SK-N-SH (cell line): ENCODE measurements at regions not wholly inside any gene's neighbourhood (a gene's known extent, or its start where the extent isn't known, plus 50 kb on each side); places are given as distances from the start of the nearest gene placed in this dataset.
A peak's percentile ranks its signal among the peaks of the same experiment; 100 is the strongest.

Source experiments
- CTCF ChIA-PET: fragments of 300-600, 350-600 bp; formaldehyde crosslinking; extraction: SDS; loops from one replicate; lab custom pipeline; 2021; lab: Yijun Ruan, JAX
- POLR2A ChIA-PET: fragments of 350-600 bp; sonication (Branson Sonifier 250); formaldehyde crosslinking; extraction: SDS; loops from one replicate; lab custom pipeline; 2020; ENCODE audit warnings: antibody characterized with exemption, inconsistent platforms; lab: Yijun Ruan, JAX
- DNase-seq: peaks from one replicate; pipeline ENCODE4 v3.0.0; 2012
- H2AFZ ChIP-seq: fragments of 200-600 bp; sonication (generic); 2 replicates; pipeline ENCODE4 v1.8.1; 2016; ENCODE audit warnings: antibody characterized with exemption, mild to moderate bottlenecking, low read depth
- H3F3A ChIP-seq: fragments of 200-600 bp; sonication (generic); replicated peaks from 2 replicates; pipeline ENCODE3; 2016; ENCODE audit warnings: antibody characterized with exemption, mild to moderate bottlenecking; ENCODE audit not compliant: insufficient read depth
- H3K27ac ChIP-seq, 2 experiments: fragments of 200-500 bp in 1 of 2; fragments of 200-600 bp in 1 of 2; sonication (Bioruptor generic) in 1 of 2; sonication (generic), shearing (Covaris generic) in 1 of 2; 2 replicates each; pipeline versions ENCODE4 v1.5.1 to v1.6.1; 2014 to 2016; ENCODE audit warnings: low read depth in 2 of 2, inconsistent platforms in 1 of 2, low read length in 1 of 2, mild to moderate bottlenecking in 1 of 2, mixed read lengths in 1 of 2
- H3K27me3 ChIP-seq: fragments of 200-600 bp; sonication (generic), shearing (Covaris generic); 2 replicates; pipeline ENCODE4 v1.6.1; 2016; ENCODE audit warnings: mixed run types; ENCODE audit not compliant: insufficient read depth
- H3K36me3 ChIP-seq, 2 experiments: fragments of 200-500 bp in 1 of 2; fragments of 200-600 bp in 1 of 2; sonication (Bioruptor generic) in 1 of 2; sonication (generic) in 1 of 2; replicated peaks in 1 of 2; 2 replicates each; pipeline versions ENCODE3 to v1.5.1; 2014 to 2016; ENCODE audit warnings: low read length in 1 of 2, mild to moderate bottlenecking in 1 of 2; ENCODE audit not compliant: insufficient read depth in 2 of 2, control insufficient read depth in 1 of 2
- H3K4me1 ChIP-seq, 2 experiments: fragments of 200-500 bp in 1 of 2; fragments of 200-600 bp in 1 of 2; sonication (Bioruptor generic) in 1 of 2; sonication (generic), shearing (Covaris generic) in 1 of 2; 2 replicates each; pipeline versions ENCODE4 v1.5.1 to v1.6.1; 2014 to 2016; ENCODE audit warnings: low read depth in 1 of 2, low read length in 1 of 2, mixed run types in 1 of 2; ENCODE audit not compliant: insufficient read depth in 2 of 2, control insufficient read depth in 1 of 2
- H3K4me2 ChIP-seq: fragments of 200-600 bp; sonication (generic), shearing (Covaris generic); 2 replicates; pipeline ENCODE4 v1.6.1; 2017; ENCODE audit warnings: mixed run types
- H3K4me3 ChIP-seq, 2 experiments: fragments of 200-500 bp in 1 of 2; fragments of 200-600 bp in 1 of 2; sonication (Bioruptor generic) in 1 of 2; sonication (generic), shearing (Covaris generic) in 1 of 2; 2 replicates each; pipeline versions ENCODE4 v1.5.1 to v1.8.1; 2014 to 2016; ENCODE audit warnings: low read depth in 2 of 2, inconsistent platforms in 1 of 2, low read length in 1 of 2, mild to moderate bottlenecking in 1 of 2, mixed read lengths in 1 of 2, moderate library complexity in 1 of 2
- H3K79me2 ChIP-seq: fragments of 200-600 bp; sonication (generic); 2 replicates; pipeline ENCODE4 v1.8.1; 2017; ENCODE audit warnings: mild to moderate bottlenecking; ENCODE audit not compliant: insufficient read depth
- H3K9ac ChIP-seq: fragments of 200-600 bp; sonication (generic); 2 replicates; pipeline ENCODE4 v1.6.1; 2017; ENCODE audit warnings: mixed run types
- H3K9me2 ChIP-seq: fragments of 200-600 bp; sonication (generic); 2 replicates; pipeline ENCODE4 v1.6.1; 2017; ENCODE audit warnings: mixed run types
- H3K9me3 ChIP-seq: fragments of 200-600 bp; sonication (generic); 2 replicates; pipeline ENCODE4 v1.6.1; 2017; ENCODE audit warnings: mixed run types, mild to moderate bottlenecking, moderate library complexity
- H4K20me1 ChIP-seq: fragments of 200-600 bp; sonication (generic); 2 replicates; pipeline ENCODE4 v1.6.1; 2017; ENCODE audit warnings: mild to moderate bottlenecking, mixed run types; ENCODE audit not compliant: insufficient read depth
- CHD2 ChIP-seq: fragments of 150-350 bp; IDR thresholded peaks from 2 replicates; pipeline ENCODE4 v1.6.1; 2018; ENCODE audit warnings: low read length; ENCODE audit not compliant: partially characterized antibody
- ELF1 ChIP-seq: IDR thresholded peaks from 2 replicates; pipeline ENCODE4 v1.4.0; 2012
- EZH2phosphoT487 ChIP-seq: fragments of 200-600 bp; sonication (generic); IDR thresholded peaks from 2 replicates; pipeline ENCODE4 v1.6.1; 2017; ENCODE audit warnings: low read depth, mixed run types, mild to moderate bottlenecking, antibody characterized with exemption, moderate library complexity, borderline replicate concordance
- FOXJ3 ChIP-seq: sonication (generic); formaldehyde crosslinking; IDR thresholded peaks from 2 replicates; pipeline ENCODE4 v1.5.1; 2020; ENCODE audit warnings: mild to moderate bottlenecking, missing genetic modification reagents
- FOXM1 ChIP-seq: IDR thresholded peaks from 2 replicates; pipeline ENCODE4 v1.4.0; 2012; ENCODE audit warnings: low read depth, mild to moderate bottlenecking
- GABPA ChIP-seq: IDR thresholded peaks from 2 replicates; pipeline ENCODE4 v1.4.0; 2012; ENCODE audit warnings: low read depth, mild to moderate bottlenecking
- GATA2 ChIP-seq: sonication (generic); formaldehyde crosslinking; IDR thresholded peaks from 2 replicates; pipeline ENCODE4 v1.5.0; 2020; ENCODE audit warnings: mild to moderate bottlenecking, missing genetic modification reagents
- MEF2A ChIP-seq: IDR thresholded peaks from 2 replicates; pipeline ENCODE4 v1.4.0; 2012; ENCODE audit warnings: low read depth, borderline replicate concordance
- MXI1 ChIP-seq: IDR thresholded peaks from 2 replicates; pipeline ENCODE4 v1.6.1; 2012; ENCODE audit warnings: mild to moderate bottlenecking, low read depth, low read length, improper control_type of control experiment
- NFIC ChIP-seq: IDR thresholded peaks from 2 replicates; pipeline ENCODE4 v1.4.0; 2012; ENCODE audit warnings: borderline replicate concordance
- NRF1 ChIP-seq: IDR thresholded peaks from 2 replicates; pipeline ENCODE4 v1.6.1; 2012; ENCODE audit warnings: low read depth, mild to moderate bottlenecking, low read length
- POLR2AphosphoS5 ChIP-seq: IDR thresholded peaks from 2 replicates; pipeline ENCODE4 v1.6.1; 2012; ENCODE audit warnings: low read depth, low read length
- RAD21 ChIP-seq: IDR thresholded peaks from 2 replicates; pipeline ENCODE4 v1.6.1; 2012; ENCODE audit warnings: mild to moderate bottlenecking, low read length
- RCOR1 ChIP-seq: fragments of 150-350 bp; IDR thresholded peaks from 2 replicates; pipeline ENCODE4 v1.6.1; 2017; ENCODE audit warnings: antibody characterized with exemption, low read length
- RFX5 ChIP-seq: IDR thresholded peaks from 2 replicates; pipeline ENCODE4 v1.6.1; 2012; ENCODE audit warnings: mild to moderate bottlenecking, improper control_type of control experiment, low read length
- RXRA ChIP-seq: IDR thresholded peaks from 2 replicates; pipeline ENCODE4 v1.4.0; 2012; ENCODE audit warnings: low read depth, mild to moderate bottlenecking, borderline replicate concordance
- SIN3A ChIP-seq: IDR thresholded peaks from 2 replicates; pipeline ENCODE4 v1.6.1; 2012; ENCODE audit warnings: low read depth, mild to moderate bottlenecking, low read length, moderate library complexity, borderline replicate concordance
- SMC3 ChIP-seq: IDR thresholded peaks from 2 replicates; pipeline ENCODE4 v1.6.1; 2012; ENCODE audit warnings: low read depth, low read length, improper control_type of control experiment
- TEAD4 ChIP-seq: IDR thresholded peaks from 2 replicates; pipeline ENCODE4 v1.4.0; 2012; ENCODE audit warnings: mild to moderate bottlenecking, borderline replicate concordance; ENCODE audit not compliant: insufficient read depth
- YY1 ChIP-seq: IDR thresholded peaks from 2 replicates; pipeline ENCODE4 v1.4.0; 2012; ENCODE audit warnings: low read depth, mild to moderate bottlenecking
- WGBS: methylation state at CpG from one replicate; pipeline ENCODE4 v1.1.6; 2017; ENCODE audit warnings: low lambda C conversion rate; 5-methylcytosine and 5-hydroxymethylcytosine counted together
- TF ChIP-seq, protein P1 (sequence below): fragments of 150-350 bp; IDR thresholded peaks from 2 replicates; pipeline ENCODE4 v1.6.1; 2016; ENCODE audit warnings: mild to moderate bottlenecking, low read depth, low read length
- TF ChIP-seq, protein P2 (sequence below): IDR thresholded peaks from 2 replicates; pipeline ENCODE4 v1.4.0; 2012; ENCODE audit warnings: low read depth, borderline replicate concordance
- TF ChIP-seq, protein P3 (sequence below): IDR thresholded peaks from 2 replicates; pipeline ENCODE4 v1.4.0; 2012; ENCODE audit warnings: low read depth, borderline replicate concordance
- TF ChIP-seq, protein P4 (sequence below): IDR thresholded peaks from 2 replicates; pipeline ENCODE4 v1.4.0; 2012; ENCODE audit warnings: low read depth
- TF ChIP-seq, protein P5 (sequence below): fragments of 200-600 bp; sonication (generic); IDR thresholded peaks from 2 replicates; pipeline ENCODE4 v1.6.1; 2017; ENCODE audit warnings: antibody characterized with exemption, mild to moderate bottlenecking, moderate library complexity

DNA sequence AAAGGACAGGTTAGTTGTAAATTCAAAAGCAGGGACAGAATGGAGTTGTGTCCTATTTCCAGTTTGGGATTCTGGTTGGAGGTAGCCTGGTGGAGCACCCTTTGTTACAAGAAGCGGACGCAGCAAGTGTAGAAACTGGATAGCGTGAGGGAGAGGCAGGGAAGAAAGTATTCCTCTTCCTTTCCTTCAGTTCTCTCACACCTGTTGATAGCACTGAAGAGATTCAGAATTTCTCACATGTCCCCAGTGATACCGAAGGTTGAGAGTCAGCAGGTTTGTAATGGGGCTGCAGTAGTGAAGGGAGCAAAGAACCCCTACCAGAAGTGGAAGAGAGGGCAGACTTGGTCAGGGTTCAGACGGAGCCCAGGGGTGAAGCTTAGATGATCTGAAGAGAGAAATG, 399.2 kb downstream of the SPRY2 start:
- Histone ChIP-seq H3K79me2 (no peaks in the 10 kb centered on the region), H3K27me3 (no peaks in the 10 kb centered on the region), H3K4me2 (no peak overlapping the region), H3K27ac (no peak overlapping the region), H2AFZ (no peak overlapping the region), H3K4me1 (peaks cover 14% of the 10 kb centered on the region in 2 experiments), H3F3A (peaks cover 12% of the 10 kb centered on the region), H3K36me3 (no peaks in the 10 kb centered on the region), H4K20me1 (no peaks in the 10 kb centered on the region), H3K9me2 (no peaks in the 10 kb centered on the region), H3K4me3 (no peak overlapping the region), H3K9me3 (no peaks in the 10 kb centered on the region), H3K9ac (no peak overlapping the region)
- TF ChIP-seq FOXJ3 (CRISPR knock-in tag) = no peak
- no peak for TF ChIP-seq MEF2A
- TF ChIP-seq RCOR1 = no peak
- TF ChIP-seq NRF1 = no peak
- TF ChIP-seq TEAD4 = no peak
- TF ChIP-seq, protein P1, sequence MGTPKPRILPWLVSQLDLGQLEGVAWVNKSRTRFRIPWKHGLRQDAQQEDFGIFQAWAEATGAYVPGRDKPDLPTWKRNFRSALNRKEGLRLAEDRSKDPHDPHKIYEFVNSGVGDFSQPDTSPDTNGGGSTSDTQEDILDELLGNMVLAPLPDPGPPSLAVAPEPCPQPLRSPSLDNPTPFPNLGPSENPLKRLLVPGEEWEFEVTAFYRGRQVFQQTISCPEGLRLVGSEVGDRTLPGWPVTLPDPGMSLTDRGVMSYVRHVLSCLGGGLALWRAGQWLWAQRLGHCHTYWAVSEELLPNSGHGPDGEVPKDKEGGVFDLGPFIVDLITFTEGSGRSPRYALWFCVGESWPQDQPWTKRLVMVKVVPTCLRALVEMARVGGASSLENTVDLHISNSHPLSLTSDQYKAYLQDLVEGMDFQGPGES = no peak
- TF ChIP-seq RFX5 = no peak
- no peak for TF ChIP-seq SIN3A
- no peak for TF ChIP-seq RAD21
- TF ChIP-seq NFIC = no peak
- TF ChIP-seq GABPA = no peak
- TF ChIP-seq FOXM1 = no peak
- ChIA-PET POLR2A (no interaction called here), CTCF (no interaction called here)
- no peak for DNase-seq
- 96% methylated on average over 5 of the region's 5 CpGs for WGBS

DNA sequence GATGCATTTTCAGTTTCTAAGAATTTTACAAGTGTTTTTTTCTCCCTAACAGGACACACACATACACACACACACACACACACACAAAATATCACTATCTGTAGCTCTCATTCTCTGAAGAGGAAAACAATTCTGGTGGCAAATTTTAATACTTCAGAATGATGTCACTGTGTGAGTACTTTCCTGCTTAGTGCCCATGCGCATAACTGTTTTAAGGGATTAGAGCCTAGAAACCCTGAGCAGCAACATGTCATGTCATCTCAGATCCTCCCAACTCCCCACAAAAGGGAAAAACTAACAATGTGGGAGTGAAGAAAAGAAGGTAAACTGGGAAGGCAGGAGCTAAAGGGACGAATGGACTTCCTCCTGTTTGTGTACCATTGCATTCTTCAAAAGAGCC, 401.2 kb downstream of the SPRY2 start:
- no peaks in the 10 kb centered on the region for H3K9me3 ChIP-seq
- H3K9me2 ChIP-seq = no peaks in the 10 kb centered on the region
- DNase-seq = no peak
- H3K36me3 ChIP-seq = no peaks in the 10 kb centered on the region
- no peaks in the 10 kb centered on the region for H3K79me2 ChIP-seq
- no peak overlapping the region for H3K27ac ChIP-seq
- H3K4me3 ChIP-seq = no peak overlapping the region
- H2AFZ ChIP-seq = peak overlapping the region; percentile 45; the same call in 1 of the 2 replicates
- no peak overlapping the region for H3K9ac ChIP-seq
- H4K20me1 ChIP-seq = no peaks in the 10 kb centered on the region
- 96% methylated on average over 2 of the region's 2 CpGs for WGBS
- POLR2A ChIA-PET = interaction anchor here (1.0 kb wide), 1 partner anchor 402 kb away, joined by 4 read pairs; the partner anchor contains the start of gene SPRY2
- CTCF ChIA-PET = no interaction called here
- peaks cover 30% of the 10 kb centered on the region for H3F3A ChIP-seq
- peaks cover 26 to 32% of the 10 kb centered on the region in 2 experiments for H3K4me1 ChIP-seq
- H3K27me3 ChIP-seq = no peaks in the 10 kb centered on the region
- no peak overlapping the region for H3K4me2 ChIP-seq
- TF ChIP-seq RXRA (no peak), ELF1 (no peak), SMC3 (no peak), EZH2phosphoT487 (no peak), YY1 (no peak), POLR2AphosphoS5 (no peak), CHD2 (no peak), MXI1 (no peak), FOXJ3 (CRISPR knock-in tag) (no peak), GATA2 (CRISPR knock-in tag) (no peak)
- TF ChIP-seq, protein P2, sequence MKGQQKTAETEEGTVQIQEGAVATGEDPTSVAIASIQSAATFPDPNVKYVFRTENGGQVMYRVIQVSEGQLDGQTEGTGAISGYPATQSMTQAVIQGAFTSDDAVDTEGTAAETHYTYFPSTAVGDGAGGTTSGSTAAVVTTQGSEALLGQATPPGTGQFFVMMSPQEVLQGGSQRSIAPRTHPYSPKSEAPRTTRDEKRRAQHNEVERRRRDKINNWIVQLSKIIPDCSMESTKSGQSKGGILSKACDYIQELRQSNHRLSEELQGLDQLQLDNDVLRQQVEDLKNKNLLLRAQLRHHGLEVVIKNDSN = no peak
- TF ChIP-seq, protein P3, sequence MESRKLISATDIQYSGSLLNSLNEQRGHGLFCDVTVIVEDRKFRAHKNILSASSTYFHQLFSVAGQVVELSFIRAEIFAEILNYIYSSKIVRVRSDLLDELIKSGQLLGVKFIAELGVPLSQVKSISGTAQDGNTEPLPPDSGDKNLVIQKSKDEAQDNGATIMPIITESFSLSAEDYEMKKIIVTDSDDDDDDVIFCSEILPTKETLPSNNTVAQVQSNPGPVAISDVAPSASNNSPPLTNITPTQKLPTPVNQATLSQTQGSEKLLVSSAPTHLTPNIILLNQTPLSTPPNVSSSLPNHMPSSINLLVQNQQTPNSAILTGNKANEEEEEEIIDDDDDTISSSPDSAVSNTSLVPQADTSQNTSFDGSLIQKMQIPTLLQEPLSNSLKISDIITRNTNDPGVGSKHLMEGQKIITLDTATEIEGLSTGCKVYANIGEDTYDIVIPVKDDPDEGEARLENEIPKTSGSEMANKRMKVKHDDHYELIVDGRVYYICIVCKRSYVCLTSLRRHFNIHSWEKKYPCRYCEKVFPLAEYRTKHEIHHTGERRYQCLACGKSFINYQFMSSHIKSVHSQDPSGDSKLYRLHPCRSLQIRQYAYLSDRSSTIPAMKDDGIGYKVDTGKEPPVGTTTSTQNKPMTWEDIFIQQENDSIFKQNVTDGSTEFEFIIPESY = no peak
- TF ChIP-seq, protein P4, sequence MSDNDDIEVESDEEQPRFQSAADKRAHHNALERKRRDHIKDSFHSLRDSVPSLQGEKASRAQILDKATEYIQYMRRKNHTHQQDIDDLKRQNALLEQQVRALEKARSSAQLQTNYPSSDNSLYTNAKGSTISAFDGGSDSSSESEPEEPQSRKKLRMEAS = no peak
- TF ChIP-seq, protein P5, sequence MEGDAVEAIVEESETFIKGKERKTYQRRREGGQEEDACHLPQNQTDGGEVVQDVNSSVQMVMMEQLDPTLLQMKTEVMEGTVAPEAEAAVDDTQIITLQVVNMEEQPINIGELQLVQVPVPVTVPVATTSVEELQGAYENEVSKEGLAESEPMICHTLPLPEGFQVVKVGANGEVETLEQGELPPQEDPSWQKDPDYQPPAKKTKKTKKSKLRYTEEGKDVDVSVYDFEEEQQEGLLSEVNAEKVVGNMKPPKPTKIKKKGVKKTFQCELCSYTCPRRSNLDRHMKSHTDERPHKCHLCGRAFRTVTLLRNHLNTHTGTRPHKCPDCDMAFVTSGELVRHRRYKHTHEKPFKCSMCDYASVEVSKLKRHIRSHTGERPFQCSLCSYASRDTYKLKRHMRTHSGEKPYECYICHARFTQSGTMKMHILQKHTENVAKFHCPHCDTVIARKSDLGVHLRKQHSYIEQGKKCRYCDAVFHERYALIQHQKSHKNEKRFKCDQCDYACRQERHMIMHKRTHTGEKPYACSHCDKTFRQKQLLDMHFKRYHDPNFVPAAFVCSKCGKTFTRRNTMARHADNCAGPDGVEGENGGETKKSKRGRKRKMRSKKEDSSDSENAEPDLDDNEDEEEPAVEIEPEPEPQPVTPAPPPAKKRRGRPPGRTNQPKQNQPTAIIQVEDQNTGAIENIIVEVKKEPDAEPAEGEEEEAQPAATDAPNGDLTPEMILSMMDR = no peak
